LNCaP clone FGC (cell line): ENCODE measurements at regions not wholly inside any gene's neighbourhood (a gene's known extent, or its start where the extent isn't known, plus 50 kb on each side); places are given as distances from the start of the nearest gene placed in this dataset.

Experiments used
- DNase-seq: peaks from one replicate; pipeline ENCODE4 v3.0.0-alpha.2; 2011; ENCODE audit warnings: low read depth
- H3K4me3 ChIP-seq: 2 replicates; pipeline ENCODE4 v1.5.1; 2011; ENCODE audit warnings: mild to moderate bottlenecking, low read depth, low read length, control low read depth
- CTCF ChIP-seq: IDR thresholded peaks from 2 replicates; pipeline ENCODE4 v1.5.1; 2012; ENCODE audit warnings: mild to moderate bottlenecking; ENCODE audit not compliant: control insufficient read depth, insufficient read depth; ENCODE audit errors: extremely low read depth

- no peak for TF ChIP-seq CTCF
- H3K4me3 ChIP-seq: no peak overlapping the region
- DNase-seq: no peak
These were observed 212.3 kb upstream of the CDYL start for GRCh38 chr6:4563877-4564276.

- no peak overlapping the region for H3K4me3 ChIP-seq
- no peak for DNase-seq
- TF ChIP-seq CTCF: no peak
These were observed 213.0 kb upstream of the CDYL start for GRCh38 chr6:4563156-4563555.

GRCh38 chr6:4561773-4562400, 214.3 kb upstream of the CDYL start:
- DNase-seq: no peak
- no peak for TF ChIP-seq CTCF
- no peak overlapping the region for H3K4me3 ChIP-seq

GRCh38 chr6:4561078-4561435, 215.1 kb upstream of the CDYL start:
- H3K4me3 ChIP-seq: no peak overlapping the region
- DNase-seq: no peak
- TF ChIP-seq CTCF: no peak

GRCh38 chr6:4560221-4561077, 215.8 kb upstream of the CDYL start:
- no peak overlapping the region for H3K4me3 ChIP-seq
- no peak for TF ChIP-seq CTCF
- no peak for DNase-seq

GRCh38 chr6:4559281-4559875, 216.8 kb upstream of the CDYL start:
- TF ChIP-seq CTCF: no peak
- DNase-seq: no peak
- H3K4me3 ChIP-seq: no peak overlapping the region
